Trophoblast cell (in vitro differentiated cells and primary cell): ENCODE measurements at regions not wholly inside any gene's neighbourhood (a gene's known extent, or its start where the extent isn't known, plus 50 kb on each side); places are given as distances from the start of the nearest gene placed in this dataset.

Experiments
- DNase-seq, 2 donors: peaks; one replicate each; pipeline ENCODE4 v3.0.0-alpha.2; 2016
- H2AFZ ChIP-seq: 2 replicates; pipeline ENCODE4 v1.6.1; 2013; ENCODE audit warnings: low read length, moderate library complexity, mild to moderate bottlenecking; ENCODE audit not compliant: insufficient read depth, poor library complexity
- H2AK5ac ChIP-seq: 2 replicates; pipeline ENCODE4 v1.6.1; 2013; ENCODE audit warnings: mild to moderate bottlenecking, low read length
- H2BK120ac ChIP-seq: 2 replicates; pipeline ENCODE4 v1.6.1; 2013; ENCODE audit warnings: low read length, mild to moderate bottlenecking, moderate library complexity; ENCODE audit not compliant: insufficient read depth, poor library complexity
- H2BK12ac ChIP-seq: 2 replicates; pipeline ENCODE4 v1.6.1; 2013; ENCODE audit warnings: mild to moderate bottlenecking, low read length, moderate library complexity
- H2BK5ac ChIP-seq: 2 replicates; pipeline ENCODE4 v1.6.1; 2013; ENCODE audit warnings: low read length, low read depth, moderate library complexity, mild to moderate bottlenecking; ENCODE audit not compliant: poor library complexity
- H3K14ac ChIP-seq: 2 replicates; pipeline ENCODE4 v1.6.1; 2013; ENCODE audit warnings: mild to moderate bottlenecking, low read length
- H3K18ac ChIP-seq: 2 replicates; pipeline ENCODE4 v1.6.1; 2013; ENCODE audit warnings: mild to moderate bottlenecking, low read length
- H3K23ac ChIP-seq: 2 replicates; pipeline ENCODE4 v1.6.1; 2013; ENCODE audit warnings: low read length
- H3K27ac ChIP-seq: 2 replicates; pipeline ENCODE4 v1.5.1; 2013; ENCODE audit warnings: low read depth, mild to moderate bottlenecking, inconsistent platforms, low read length, moderate library complexity
- H3K27me3 ChIP-seq: 2 replicates; pipeline ENCODE4 v1.6.1; 2013; ENCODE audit warnings: inconsistent platforms, mild to moderate bottlenecking, low read length, moderate library complexity; ENCODE audit not compliant: insufficient read depth
- H3K36me3 ChIP-seq, 2 experiments: 1 replicate in 1 of 2; 2 replicates in 1 of 2; pipeline ENCODE4 v1.6.1; 2013; ENCODE audit warnings: low read length in 2 of 2, mild to moderate bottlenecking in 2 of 2, moderate library complexity in 1 of 2; ENCODE audit not compliant: insufficient read depth in 2 of 2, control insufficient read depth in 1 of 2
- H3K4ac ChIP-seq: 2 replicates; pipeline ENCODE4 v1.6.1; 2013; ENCODE audit warnings: low read depth, mild to moderate bottlenecking, low read length, moderate library complexity
- H3K4me1 ChIP-seq, 2 experiments: 1 replicate in 1 of 2; 2 replicates in 1 of 2; pipeline ENCODE4 v1.6.1; 2013; ENCODE audit warnings: low read length in 2 of 2, mild to moderate bottlenecking in 2 of 2, moderate library complexity in 1 of 2; ENCODE audit not compliant: insufficient read depth in 2 of 2, control insufficient read depth in 1 of 2
- H3K4me2 ChIP-seq: 2 replicates; pipeline ENCODE4 v1.6.1; 2013; ENCODE audit warnings: inconsistent platforms, mild to moderate bottlenecking, low read length, moderate library complexity
- H3K4me3 ChIP-seq: 2 replicates; pipeline ENCODE4 v1.5.1; 2013; ENCODE audit warnings: mild to moderate bottlenecking, low read depth, low read length, inconsistent platforms
- H3K79me1 ChIP-seq: one replicate; pipeline ENCODE4 v1.6.1; 2013; ENCODE audit warnings: low read length
- H3K79me2 ChIP-seq: 2 replicates; pipeline ENCODE4 v1.6.1; 2013; ENCODE audit warnings: low read length, mild to moderate bottlenecking; ENCODE audit not compliant: control insufficient read depth, insufficient read depth, poor library complexity
- H3K9ac ChIP-seq: 2 replicates; pipeline ENCODE4 v1.6.1; 2013; ENCODE audit warnings: mild to moderate bottlenecking, low read length
- H3K9me3 ChIP-seq: 2 replicates; pipeline ENCODE4 v1.6.1; 2013; ENCODE audit warnings: low read depth, mild to moderate bottlenecking, control low read depth, inconsistent platforms, low read length; ENCODE audit not compliant: insufficient read depth
- H4K12ac ChIP-seq: 2 replicates; pipeline ENCODE4 v1.6.1; 2013; ENCODE audit warnings: low read depth, mild to moderate bottlenecking, low read length, moderate library complexity
- H4K8ac ChIP-seq: 2 replicates; pipeline ENCODE4 v1.6.1; 2013; ENCODE audit warnings: low read depth, mild to moderate bottlenecking, low read length, moderate library complexity
- H4K91ac ChIP-seq: one replicate; pipeline ENCODE4 v1.6.1; 2013; ENCODE audit warnings: low read depth, mild to moderate bottlenecking, low read length, moderate library complexity
- WGBS: extraction: QIAGEN DNeasy Blood & Tissue Kit; methylation state at CpG from one replicate; pipeline ENCODE4 v1.1.7; 2013; ENCODE audit warnings: missing lambda C conversion rate; ENCODE audit not compliant: insufficient read length, insufficient coverage; ENCODE audit errors: extremely low coverage; 5-methylcytosine and 5-hydroxymethylcytosine counted together

- H3K14ac ChIP-seq, result no peak overlapping the region
- H2BK5ac ChIP-seq, result no peak overlapping the region
- no peak overlapping the region for H3K4me2 ChIP-seq
- no peaks in the 10 kb centered on the region for H3K36me3 ChIP-seq
- H3K4me3 ChIP-seq, result no peak overlapping the region
- no peak overlapping the region for H2AFZ ChIP-seq
- H3K79me2 ChIP-seq, result no peaks in the 10 kb centered on the region
- H3K18ac ChIP-seq, result no peak overlapping the region
- H4K91ac ChIP-seq, result no peak overlapping the region
- no peak overlapping the region for H4K12ac ChIP-seq
- no peaks in the 10 kb centered on the region for H3K27me3 ChIP-seq
- no CpG with 5 or more reads among the region's 3 CpGs for whole genome bisulfite sequencing
- H3K27ac ChIP-seq, result no peak overlapping the region
- H3K79me1 ChIP-seq, result no peaks in the 10 kb centered on the region
- peak in 1 of 2 donors; percentile 9 for DNase-seq
- no peak overlapping the region for H4K8ac ChIP-seq
- H2BK120ac ChIP-seq, result no peak overlapping the region
- no peak overlapping the region for H3K4ac ChIP-seq
- no peaks in the 10 kb centered on the region for H3K4me1 ChIP-seq
- no peak overlapping the region for H3K23ac ChIP-seq
- no peak overlapping the region for H2AK5ac ChIP-seq
- H3K9me3 ChIP-seq, result no peaks in the 10 kb centered on the region
- H2BK12ac ChIP-seq, result no peak overlapping the region
- H3K9ac ChIP-seq, result no peak overlapping the region
These were observed 437.0 kb downstream of the SIPA1L2 start for GRCh38 chr1:232192781-232193450.

DNA sequence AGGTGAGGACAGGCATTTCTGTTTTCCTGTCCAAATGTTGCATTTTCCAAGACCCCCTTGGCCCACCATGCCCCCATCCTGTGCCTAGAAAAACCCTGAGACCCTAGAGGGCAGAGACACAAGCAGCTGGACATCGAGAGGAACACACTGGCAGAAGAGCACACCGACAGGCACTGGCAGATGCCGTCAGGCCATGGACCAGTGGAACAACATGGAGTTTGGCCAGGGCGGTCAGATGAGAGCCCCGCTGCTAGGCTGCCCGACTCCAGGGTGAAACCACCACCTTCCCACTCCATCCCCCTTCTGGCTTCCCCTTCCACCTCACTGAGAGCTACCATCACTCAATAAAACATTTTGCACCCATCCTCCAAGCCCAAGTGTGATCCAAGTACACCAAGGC, 438.4 kb downstream of the SIPA1L2 start:
- Histone ChIP-seq H2BK5ac (no peak overlapping the region), H2BK12ac (no peak overlapping the region), H3K79me2 (no peaks in the 10 kb centered on the region), H3K4me2 (no peak overlapping the region), H3K4me1 (peaks cover 0 to 4% of the 10 kb centered on the region in 2 experiments), H2BK120ac (no peak overlapping the region), H3K9me3 (no peaks in the 10 kb centered on the region), H3K27ac (no peak overlapping the region), H3K23ac (no peak overlapping the region), H4K8ac (no peak overlapping the region), H2AFZ (no peak overlapping the region), H3K9ac (no peak overlapping the region), H3K36me3 (no peaks in the 10 kb centered on the region), H4K12ac (no peak overlapping the region), H3K4me3 (no peak overlapping the region), H3K18ac (no peak overlapping the region), H3K27me3 (no peaks in the 10 kb centered on the region), H2AK5ac (no peak overlapping the region), H3K14ac (no peak overlapping the region), H3K79me1 (no peaks in the 10 kb centered on the region), H4K91ac (no peak overlapping the region), H3K4ac (no peak overlapping the region)
- WGBS, result no CpG with 5 or more reads among the region's 6 CpGs
- no peak for DNase-seq

GRCh38 chr1:232188318-232188717, 441.6 kb downstream of the SIPA1L2 start:
- H3K79me1 ChIP-seq, result no peaks in the 10 kb centered on the region
- DNase-seq, result peak in 1 of 2 donors; percentile 14
- no peak overlapping the region for H3K23ac ChIP-seq
- no peak overlapping the region for H4K12ac ChIP-seq
- no peak overlapping the region for H4K91ac ChIP-seq
- no peak overlapping the region for H3K4me2 ChIP-seq
- H3K18ac ChIP-seq, result no peak overlapping the region
- H2BK12ac ChIP-seq, result no peak overlapping the region
- no peak overlapping the region for H3K9ac ChIP-seq
- H3K27me3 ChIP-seq, result no peaks in the 10 kb centered on the region
- no peak overlapping the region for H4K8ac ChIP-seq
- H2AFZ ChIP-seq, result no peak overlapping the region
- H3K4ac ChIP-seq, result no peak overlapping the region
- no peak overlapping the region for H3K4me3 ChIP-seq
- no peaks in the 10 kb centered on the region for H3K36me3 ChIP-seq
- no peaks in the 10 kb centered on the region for H3K9me3 ChIP-seq
- peaks cover 0 to 4% of the 10 kb centered on the region in 2 experiments for H3K4me1 ChIP-seq
- H3K79me2 ChIP-seq, result no peaks in the 10 kb centered on the region
- no peak overlapping the region for H3K27ac ChIP-seq
- no peak overlapping the region for H3K14ac ChIP-seq
- no peak overlapping the region for H2BK120ac ChIP-seq
- H2AK5ac ChIP-seq, result no peak overlapping the region
- no peak overlapping the region for H2BK5ac ChIP-seq
- no CpG with 5 or more reads among the region's 2 CpGs for WGBS

DNA sequence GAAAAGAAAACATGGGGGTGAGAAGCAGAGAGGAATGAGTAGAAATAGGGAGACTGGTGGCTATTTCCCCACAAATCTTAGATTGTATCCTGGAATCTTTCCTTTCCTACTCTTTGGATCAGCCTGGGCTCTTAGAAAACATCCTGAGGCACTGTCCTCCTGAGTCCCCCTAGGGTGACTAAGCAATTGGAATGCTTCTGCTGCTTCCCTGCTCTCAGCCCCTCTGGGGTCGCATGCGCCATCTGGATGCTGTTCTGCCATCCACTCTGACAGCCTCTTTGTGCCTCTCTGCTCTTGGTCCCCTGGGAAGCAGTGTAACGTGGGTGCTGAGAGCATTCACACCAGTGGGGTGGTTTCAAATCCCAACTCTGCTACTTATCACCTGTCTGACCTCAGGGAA, 443.0 kb downstream of the SIPA1L2 start:
- no peak overlapping the region for H3K9ac ChIP-seq
- no peak overlapping the region for H3K23ac ChIP-seq
- no peak overlapping the region for H4K8ac ChIP-seq
- peaks cover 0 to 4% of the 10 kb centered on the region in 2 experiments for H3K4me1 ChIP-seq
- H3K4me2 ChIP-seq, result no peak overlapping the region
- no peak overlapping the region for H3K4me3 ChIP-seq
- H2BK12ac ChIP-seq, result no peak overlapping the region
- WGBS, result no CpG with 5 or more reads among the region's 3 CpGs
- no peak overlapping the region for H2AFZ ChIP-seq
- H2AK5ac ChIP-seq, result no peak overlapping the region
- no peak overlapping the region for H2BK120ac ChIP-seq
- no peaks in the 10 kb centered on the region for H3K27me3 ChIP-seq
- no peaks in the 10 kb centered on the region for H3K79me2 ChIP-seq
- H3K36me3 ChIP-seq, result no peaks in the 10 kb centered on the region
- H3K14ac ChIP-seq, result no peak overlapping the region
- H3K79me1 ChIP-seq, result no peaks in the 10 kb centered on the region
- H4K12ac ChIP-seq, result no peak overlapping the region
- H3K27ac ChIP-seq, result no peak overlapping the region
- no peaks in the 10 kb centered on the region for H3K9me3 ChIP-seq
- no peak overlapping the region for H3K18ac ChIP-seq
- no peak overlapping the region for H4K91ac ChIP-seq
- no peak for DNase-seq
- H2BK5ac ChIP-seq, result no peak overlapping the region
- H3K4ac ChIP-seq, result no peak overlapping the region
